PC-3 (cell line): ENCODE measurements at regions not wholly inside any gene's neighbourhood (a gene's known extent, or its start where the extent isn't known, plus 50 kb on each side); places are given as distances from the start of the nearest gene placed in this dataset.
A peak's percentile ranks its signal among the peaks of the same experiment; 100 is the strongest.

ENCODE experiments used
- ATAC-seq: fragments of 200-7000 bp; cut with Tn5 transposase; 2 replicates; pipeline ENCODE4 v1.9.1; 2020; ENCODE audit warnings: mild to moderate bottlenecking, moderate library complexity
- BruUV-seq: library from RNA; stranded (reverse); fragments of 400-500 nt; replicated peaks from 2 replicates; lab custom pipeline; 2021; lab: Mats Ljungman, UMichigan
- CTCF ChIA-PET: fragments of 300-600 bp; sonication (Branson Sonifier 250); formaldehyde crosslinking; loops from one replicate; lab custom pipeline; 2022; ENCODE audit warnings: antibody characterized with exemption; lab: Charles Lee
- POLR2A ChIA-PET: fragments of 300-600 bp; sonication (Branson Sonifier 250); formaldehyde crosslinking; loops from one replicate; lab custom pipeline; 2022; ENCODE audit warnings: antibody characterized with exemption; ENCODE audit not compliant: unreplicated experiment; lab: Charles Lee
- DNase-seq: peaks from one replicate; pipeline ENCODE4 v3.0.0-alpha.2; 2015
- H2AFZ ChIP-seq: fragments of 300-600 bp; sonication (generic); 2 replicates; pipeline ENCODE4 v1.6.0; 2016; ENCODE audit warnings: antibody characterized with exemption, low read length
- H3F3A ChIP-seq: fragments of 300-600 bp; sonication (generic); one replicate; pipeline ENCODE4 v1.6.0; 2017; ENCODE audit warnings: antibody characterized with exemption, low read length, control low read depth, mild to moderate bottlenecking; ENCODE audit not compliant: unreplicated experiment
- H3K27ac ChIP-seq: fragments of 300-600 bp; sonication (generic); 2 replicates; pipeline ENCODE4 v1.5.1; 2016; ENCODE audit warnings: mild to moderate bottlenecking, low read length
- H3K27me3 ChIP-seq: fragments of 300-600 bp; sonication (generic); 2 replicates; pipeline ENCODE4 v1.6.1; 2016; ENCODE audit warnings: low read length, mixed read lengths
- H3K36me3 ChIP-seq: fragments of 300-600 bp; sonication (generic); 2 replicates; pipeline ENCODE4 v1.6.1; 2016; ENCODE audit warnings: low read depth, mixed run types, low read length, mixed read lengths
- H3K4me1 ChIP-seq: fragments of 300-600 bp; sonication (generic); 2 replicates; pipeline ENCODE4 v1.5.1; 2016; ENCODE audit warnings: low read length; ENCODE audit not compliant: insufficient read depth
- H3K4me2 ChIP-seq: fragments of 300-600 bp; sonication (generic); 2 replicates; pipeline ENCODE4 v1.6.0; 2016; ENCODE audit warnings: low read length
- H3K4me3 ChIP-seq: fragments of 300-600 bp; sonication (generic); 2 replicates; pipeline ENCODE4 v1.5.1; 2016; ENCODE audit warnings: mild to moderate bottlenecking, low read length, mixed read lengths
- H3K79me2 ChIP-seq: fragments of 300-600 bp; sonication (generic); 2 replicates; pipeline ENCODE4 v1.6.1; 2017; ENCODE audit warnings: low read length, mixed read lengths
- H3K9ac ChIP-seq: fragments of 300-600 bp; sonication (generic); 2 replicates; pipeline ENCODE4 v1.6.0; 2016; ENCODE audit warnings: mild to moderate bottlenecking, low read length
- H3K9me2 ChIP-seq: fragments of 300-600 bp; sonication (generic); replicated peaks from 2 replicates; pipeline ENCODE4 v1.6.1; 2016; ENCODE audit warnings: mixed run types, low read length, mixed read lengths
- H3K9me3 ChIP-seq: fragments of 300-600 bp; sonication (generic); 2 replicates; pipeline ENCODE4 v1.6.1; 2016; ENCODE audit warnings: low read length, mixed read lengths
- H4K20me1 ChIP-seq: fragments of 300-600 bp; sonication (generic); 2 replicates; pipeline ENCODE4 v1.6.1; 2016; ENCODE audit warnings: low read length, mixed read lengths
- CTCF ChIP-seq: fragments of 300-600 bp; sonication (generic); conservative IDR thresholded peaks from 2 replicates; pipeline ENCODE4 v1.5.1; 2017; ENCODE audit warnings: antibody characterized with exemption, low read depth, mild to moderate bottlenecking, low read length
- EZH2 ChIP-seq: fragments of 300-600 bp; sonication (generic); IDR thresholded peaks from one replicate; pipeline ENCODE4 v1.6.1; 2017; ENCODE audit warnings: antibody characterized with exemption, mild to moderate bottlenecking, low read length; ENCODE audit not compliant: unreplicated experiment
- EZH2phosphoT487 ChIP-seq: fragments of 300-600 bp; sonication (generic); IDR thresholded peaks from 2 replicates; pipeline ENCODE4 v1.6.1; 2018; ENCODE audit warnings: mild to moderate bottlenecking, antibody characterized with exemption, low read length, borderline replicate concordance
- intact Hi-C: fragments of 100-400 bp; cut with micrococcal nuclease; formaldehyde crosslinking; loops from 2 replicates; pipeline ENCODE4 v1.9.0; 2023

DNA sequence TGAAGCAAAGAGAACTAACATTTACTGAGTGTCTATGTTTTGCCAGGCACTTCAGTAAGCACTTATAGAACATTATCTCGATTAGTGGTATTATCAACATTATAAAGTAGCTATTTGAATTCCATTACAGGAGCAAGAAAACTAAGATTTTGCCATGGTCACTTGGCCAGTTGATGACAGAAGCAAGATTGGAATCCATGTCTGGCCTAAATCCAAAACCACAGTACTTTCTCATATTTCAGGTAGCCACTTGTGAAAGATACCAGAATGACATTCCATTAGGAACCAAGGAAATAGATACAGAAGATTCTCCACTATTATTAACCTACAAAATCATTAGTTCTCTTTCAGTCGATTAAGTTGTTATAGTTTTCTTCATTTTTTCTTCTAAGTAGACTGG is 691.0 kb upstream of the API5 start:
- TF ChIP-seq EZH2phosphoT487 (no peak), EZH2 (no peak), CTCF (no peak)
- Histone ChIP-seq H3K4me3 (no peak overlapping the region), H4K20me1 (no peaks in the 10 kb centered on the region), H3K27me3 (no peaks in the 10 kb centered on the region), H3K79me2 (no peaks in the 10 kb centered on the region), H2AFZ (no peak overlapping the region), H3K9me2 (no peaks in the 10 kb centered on the region), H3K9ac (no peak overlapping the region), H3K4me1 (no peaks in the 10 kb centered on the region), H3K27ac (no peak overlapping the region), H3K4me2 (no peak overlapping the region; the same call in 1 of the 2 replicates), H3F3A (no peaks in the 10 kb centered on the region), H3K36me3 (no peaks in the 10 kb centered on the region), H3K9me3 (no peaks in the 10 kb centered on the region)
- ATAC-seq (no peak), DNase-seq (peak; percentile 51)
- CTCF ChIA-PET: no interaction called here
- intact Hi-C loops: no loop called here
- POLR2A ChIA-PET: no interaction called here
- no TSS peak for BruUV-seq

DNA sequence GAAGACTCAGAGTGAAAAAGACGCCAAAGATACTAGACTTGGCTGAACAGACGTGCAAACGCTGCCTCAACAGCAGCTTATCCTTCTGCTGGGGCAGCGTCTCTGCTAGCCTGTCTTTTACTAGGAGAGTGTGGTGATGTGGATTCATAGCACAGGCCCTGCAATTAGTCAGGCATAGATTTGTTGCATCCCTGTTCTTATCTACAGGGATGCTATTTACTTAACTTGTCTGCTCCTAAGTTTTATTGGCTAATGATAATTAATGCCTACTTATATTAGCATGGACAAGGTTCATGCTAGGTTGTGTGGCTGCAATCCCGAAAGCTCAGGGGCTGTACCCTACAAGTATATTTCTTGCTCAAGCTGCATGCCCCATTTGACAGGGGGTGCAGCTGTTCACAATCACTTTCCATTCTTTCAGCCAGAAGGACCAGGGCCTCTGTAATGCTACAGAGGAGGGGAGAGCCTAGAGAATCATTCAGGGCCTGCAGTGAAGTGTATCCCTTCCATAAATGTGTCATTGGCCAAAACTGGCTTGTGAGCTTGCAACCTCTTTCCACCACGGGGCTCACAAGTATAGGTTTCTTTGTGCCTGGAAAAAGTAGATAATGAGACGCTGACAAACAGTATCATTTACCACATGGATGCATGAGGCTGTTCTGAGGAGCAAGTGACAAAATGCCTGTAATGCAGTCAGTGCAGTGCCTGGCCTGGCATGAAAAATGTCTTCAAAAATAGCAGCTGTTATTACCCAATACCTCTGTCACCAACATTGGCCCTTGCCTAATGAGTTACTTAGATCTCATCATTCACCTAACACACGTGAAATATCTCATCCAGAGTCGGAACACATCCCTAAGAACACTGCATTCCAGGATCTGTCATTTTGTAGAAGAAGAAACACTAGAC is 685.8 kb upstream of the API5 start:
- H3K36me3 ChIP-seq: no peaks in the 10 kb centered on the region
- H2AFZ ChIP-seq: no peak overlapping the region
- ChIA-PET CTCF (no interaction called here), POLR2A (no interaction called here)
- no TSS peak for BruUV-seq
- H3K4me3 ChIP-seq: no peak overlapping the region
- H3K9me2 ChIP-seq: no peaks in the 10 kb centered on the region
- intact Hi-C loops: no loop called here
- TF ChIP-seq EZH2 (no peak), EZH2phosphoT487 (no peak), CTCF (no peak)
- no peaks in the 10 kb centered on the region for H3K9me3 ChIP-seq
- H3F3A ChIP-seq: no peaks in the 10 kb centered on the region
- no peak overlapping the region for H3K27ac ChIP-seq
- H3K79me2 ChIP-seq: no peaks in the 10 kb centered on the region
- H3K4me1 ChIP-seq: no peaks in the 10 kb centered on the region
- no peak for ATAC-seq
- no peaks in the 10 kb centered on the region for H4K20me1 ChIP-seq
- H3K27me3 ChIP-seq: no peaks in the 10 kb centered on the region
- no peak overlapping the region for H3K9ac ChIP-seq
- no peak for DNase-seq
- no peak overlapping the region for H3K4me2 ChIP-seq

- BruUV-seq: no TSS peak
- Histone ChIP-seq H3K4me3 (no peak overlapping the region), H3K9ac (no peak overlapping the region), H3K9me3 (no peaks in the 10 kb centered on the region), H2AFZ (no peak overlapping the region), H3K9me2 (no peaks in the 10 kb centered on the region), H3K4me1 (peaks cover 6% of the 10 kb centered on the region; the same call in 1 of the 2 replicates), H4K20me1 (no peaks in the 10 kb centered on the region), H3K4me2 (no peak overlapping the region), H3K79me2 (no peaks in the 10 kb centered on the region), H3K27ac (no peak overlapping the region), H3K27me3 (no peaks in the 10 kb centered on the region), H3K36me3 (no peaks in the 10 kb centered on the region), H3F3A (no peaks in the 10 kb centered on the region)
- DNase-seq: peak; percentile 65
- peak; percentile 69 for TF ChIP-seq CTCF
- TF ChIP-seq EZH2phosphoT487: no peak
- TF ChIP-seq EZH2: no peak
- POLR2A ChIA-PET: no interaction called here
- CTCF ChIA-PET: no interaction called here
- intact Hi-C loops: no loop called here
- ATAC-seq: no peak
These were observed 680.5 kb upstream of the API5 start for GRCh38 chr11:42631220-42631843.
